Activated T-cell treated with anti-CD3 and anti-CD28 coated beads for 4 hours (primary cell): ENCODE measurements at regions not wholly inside any gene's neighbourhood (a gene's known extent, or its start where the extent isn't known, plus 50 kb on each side); places are given as distances from the start of the nearest gene placed in this dataset.

ENCODE experiments used
- DNase-seq: peaks from one replicate; pipeline ENCODE4 v3.0.0-alpha.2; 2020

- DNase-seq, result no peak
Measured at GRCh38 chr6:163815796-163816195, 401.3 kb downstream of the QKI start.

GRCh38 chr6:163814494-163815364, 400.2 kb downstream of the QKI start:
- DNase-seq, result no peak

GRCh38 chr6:163813979-163814493, 399.5 kb downstream of the QKI start:
- no peak for DNase-seq

GRCh38 chr6:163811317-163811716, 396.8 kb downstream of the QKI start:
- DNase-seq, result no peak

GRCh38 chr6:163809364-163809763, 394.8 kb downstream of the QKI start:
- DNase-seq, result no peak

GRCh38 chr6:163808871-163809270, 394.4 kb downstream of the QKI start:
- DNase-seq, result no peak

GRCh38 chr6:163808231-163808630, 393.7 kb downstream of the QKI start:
- no peak for DNase-seq

GRCh38 chr6:163806755-163807499, 392.4 kb downstream of the QKI start:
- DNase-seq, result no peak

- no peak for DNase-seq
Measured at GRCh38 chr6:163804991-163805390, 390.5 kb downstream of the QKI start.

- no peak for DNase-seq
Measured at GRCh38 chr6:163802267-163802666, 387.7 kb downstream of the QKI start.

- DNase-seq, result no peak
Measured at GRCh38 chr6:163797296-163797845, 382.9 kb downstream of the QKI start.

- DNase-seq, result no peak
Measured at GRCh38 chr6:163793011-163793983, 378.8 kb downstream of the QKI start.

- DNase-seq, result no peak
Measured at GRCh38 chr6:163790266-163790840, 375.8 kb downstream of the QKI start.

- DNase-seq, result no peak
Measured at GRCh38 chr6:163789199-163789810, 374.8 kb downstream of the QKI start.

- no peak for DNase-seq
Measured at GRCh38 chr6:163786995-163787671, 372.6 kb downstream of the QKI start.

- no peak for DNase-seq
Measured at GRCh38 chr6:163782436-163783003, 368.0 kb downstream of the QKI start.

- no peak for DNase-seq
Measured at GRCh38 chr6:163780994-163781393, 366.5 kb downstream of the QKI start.

- DNase-seq, result no peak
Measured at GRCh38 chr6:163779727-163780284, 365.3 kb downstream of the QKI start.

GRCh38 chr6:163777716-163778115, 363.2 kb downstream of the QKI start:
- DNase-seq, result no peak
